Calu3 (cell line): ENCODE measurements at regions not wholly inside any gene's neighbourhood (a gene's known extent, or its start where the extent isn't known, plus 50 kb on each side); places are given as distances from the start of the nearest gene placed in this dataset.

Experiments
- BruUV-seq: library from RNA; stranded (reverse); fragments of 400-500 nt; replicated peaks from 2 replicates; lab custom pipeline; 2021; lab: Mats Ljungman, UMichigan
- CTCF ChIA-PET: fragments of 300-600 bp; sonication (Branson Sonifier 250); formaldehyde crosslinking; loops from one replicate; lab custom pipeline; 2022; ENCODE audit warnings: antibody characterized with exemption; lab: Charles Lee
- DNase-seq: peaks from one replicate; pipeline ENCODE4 v3.0.0; 2022
- H3K27ac Mint-ChIP-seq: one replicate; pipeline ENCODE4 v1.8.0; 2022; ENCODE audit warnings: mixed read lengths; ENCODE audit not compliant: unreplicated experiment
- H3K27me3 Mint-ChIP-seq: one replicate; pipeline ENCODE4 v1.8.0; 2022; ENCODE audit warnings: mixed read lengths; ENCODE audit not compliant: unreplicated experiment
- H3K36me3 Mint-ChIP-seq: one replicate; pipeline ENCODE4 v1.8.0; 2022; ENCODE audit warnings: mild to moderate bottlenecking, moderate library complexity, mixed read lengths; ENCODE audit not compliant: insufficient read depth, unreplicated experiment
- H3K4me1 Mint-ChIP-seq: one replicate; pipeline ENCODE4 v1.8.0; 2022; ENCODE audit warnings: mild to moderate bottlenecking, low read depth, mixed read lengths; ENCODE audit not compliant: unreplicated experiment
- H3K4me3 Mint-ChIP-seq: one replicate; pipeline ENCODE4 v1.8.0; 2022; ENCODE audit warnings: mild to moderate bottlenecking, low read depth, moderate library complexity, mixed read lengths; ENCODE audit not compliant: unreplicated experiment
- H3K9me3 Mint-ChIP-seq: one replicate; pipeline ENCODE4 v1.8.0; 2022; ENCODE audit warnings: low read depth, mixed read lengths; ENCODE audit not compliant: unreplicated experiment
- intact Hi-C: fragments of 100-400 bp; cut with micrococcal nuclease; formaldehyde crosslinking; loops from one replicate; pipeline ENCODE4 v1.10.0; 2022; ENCODE audit not compliant: unreplicated experiment
- TF ChIP-seq, protein P1 (sequence below): fragments of 200-600 bp; IDR thresholded peaks from one replicate; pipeline ENCODE4 v1.8.0; 2022; ENCODE audit warnings: antibody characterized with exemption; ENCODE audit not compliant: unreplicated experiment

GRCh38 chr1:216902669-216903381 is 179.6 kb upstream of the ESRRG start:
- H3K27me3 Mint-ChIP-seq: no peaks in the 10 kb centered on the region
- peak; percentile 50 for DNase-seq
- CTCF ChIA-PET: interaction anchor here (0.9 kb wide), 1 partner anchor 9 kb away, joined by 4 read pairs; no protein-coding TSS in a partner anchor
- H3K4me3 Mint-ChIP-seq: peak overlapping the region; percentile 9
- H3K36me3 Mint-ChIP-seq: no peaks in the 10 kb centered on the region
- H3K9me3 Mint-ChIP-seq: no peaks in the 10 kb centered on the region
- intact Hi-C loops: loop anchor here (5.0 kb wide), 2 partner anchors 124 to 329 kb away; no protein-coding TSS in a partner anchor
- H3K27ac Mint-ChIP-seq: peak overlapping the region; percentile 14
- peaks cover 31% of the 10 kb centered on the region for H3K4me1 Mint-ChIP-seq
- no TSS peak for BruUV-seq
- TF ChIP-seq, protein P1, sequence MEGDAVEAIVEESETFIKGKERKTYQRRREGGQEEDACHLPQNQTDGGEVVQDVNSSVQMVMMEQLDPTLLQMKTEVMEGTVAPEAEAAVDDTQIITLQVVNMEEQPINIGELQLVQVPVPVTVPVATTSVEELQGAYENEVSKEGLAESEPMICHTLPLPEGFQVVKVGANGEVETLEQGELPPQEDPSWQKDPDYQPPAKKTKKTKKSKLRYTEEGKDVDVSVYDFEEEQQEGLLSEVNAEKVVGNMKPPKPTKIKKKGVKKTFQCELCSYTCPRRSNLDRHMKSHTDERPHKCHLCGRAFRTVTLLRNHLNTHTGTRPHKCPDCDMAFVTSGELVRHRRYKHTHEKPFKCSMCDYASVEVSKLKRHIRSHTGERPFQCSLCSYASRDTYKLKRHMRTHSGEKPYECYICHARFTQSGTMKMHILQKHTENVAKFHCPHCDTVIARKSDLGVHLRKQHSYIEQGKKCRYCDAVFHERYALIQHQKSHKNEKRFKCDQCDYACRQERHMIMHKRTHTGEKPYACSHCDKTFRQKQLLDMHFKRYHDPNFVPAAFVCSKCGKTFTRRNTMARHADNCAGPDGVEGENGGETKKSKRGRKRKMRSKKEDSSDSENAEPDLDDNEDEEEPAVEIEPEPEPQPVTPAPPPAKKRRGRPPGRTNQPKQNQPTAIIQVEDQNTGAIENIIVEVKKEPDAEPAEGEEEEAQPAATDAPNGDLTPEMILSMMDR: no peak

- no peaks in the 10 kb centered on the region for H3K27me3 Mint-ChIP-seq
- no peaks in the 10 kb centered on the region for H3K36me3 Mint-ChIP-seq
- TF ChIP-seq, protein P1: no peak
- DNase-seq: no peak
- H3K27ac Mint-ChIP-seq: no peak overlapping the region
- H3K4me3 Mint-ChIP-seq: no peak overlapping the region
- CTCF ChIA-PET: no interaction called here
- BruUV-seq: no TSS peak
- H3K9me3 Mint-ChIP-seq: no peaks in the 10 kb centered on the region
- intact Hi-C loops: loop anchor here (5.0 kb wide), 2 partner anchors 127 to 332 kb away; no protein-coding TSS in a partner anchor
- H3K4me1 Mint-ChIP-seq: peaks cover 26% of the 10 kb centered on the region
Observed at GRCh38 chr1:216900116-216900620, 176.9 kb upstream of the ESRRG start.

DNA sequence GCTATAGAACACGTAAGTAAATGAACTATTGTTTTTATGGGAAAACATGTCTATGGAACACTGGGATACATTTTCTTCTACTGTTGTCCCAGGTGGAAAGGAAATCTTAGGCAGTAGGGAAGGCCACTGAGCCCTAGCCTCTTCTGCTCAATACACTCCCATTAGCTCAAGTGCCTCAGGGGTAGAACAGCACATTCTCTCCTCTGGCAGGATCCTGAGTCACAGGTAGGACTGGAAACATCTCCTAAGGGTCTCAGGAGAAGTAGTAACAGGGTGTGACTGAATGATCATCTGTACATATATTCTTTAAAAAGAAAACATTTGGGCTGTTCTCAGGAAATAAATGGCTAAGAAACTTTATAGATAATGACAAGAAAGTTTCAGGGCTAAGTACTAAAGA is 175.6 kb upstream of the ESRRG start:
- peaks cover 12% of the 10 kb centered on the region for H3K4me1 Mint-ChIP-seq
- H3K36me3 Mint-ChIP-seq: no peaks in the 10 kb centered on the region
- no peak overlapping the region for H3K27ac Mint-ChIP-seq
- TF ChIP-seq, protein P1: no peak
- CTCF ChIA-PET: no interaction called here
- no peak for DNase-seq
- no peak overlapping the region for H3K4me3 Mint-ChIP-seq
- no peaks in the 10 kb centered on the region for H3K9me3 Mint-ChIP-seq
- intact Hi-C loops: no loop called here
- no TSS peak for BruUV-seq
- no peaks in the 10 kb centered on the region for H3K27me3 Mint-ChIP-seq

- H3K4me3 Mint-ChIP-seq: no peak overlapping the region
- H3K36me3 Mint-ChIP-seq: no peaks in the 10 kb centered on the region
- H3K27ac Mint-ChIP-seq: no peak overlapping the region
- H3K27me3 Mint-ChIP-seq: no peaks in the 10 kb centered on the region
- BruUV-seq: no TSS peak
- intact Hi-C loops: no loop called here
- TF ChIP-seq, protein P1: no peak
- DNase-seq: no peak
- no peaks in the 10 kb centered on the region for H3K9me3 Mint-ChIP-seq
- H3K4me1 Mint-ChIP-seq: peaks cover 9% of the 10 kb centered on the region
- CTCF ChIA-PET: no interaction called here
Observed at GRCh38 chr1:216896146-216896545, 172.9 kb upstream of the ESRRG start.
